Testis (tissue), 2 donors: ENCODE measurements at regions not wholly inside any gene's neighbourhood (a gene's known extent, or its start where the extent isn't known, plus 50 kb on each side); places are given as distances from the start of the nearest gene placed in this dataset.

ENCODE experiments used
- DNase-seq: peaks from one replicate; pipeline ENCODE4 v3.0.0-alpha.2; 2019
- H3K27ac ChIP-seq, 2 donors: fragments of 200-600 bp; sonication (generic); one replicate each; pipeline ENCODE4 v1.5.1; 2019
- H3K27me3 ChIP-seq: fragments of 200-600 bp; sonication (generic); one replicate; pipeline ENCODE4 v1.5.1; 2019
- H3K36me3 ChIP-seq: fragments of 200-600 bp; sonication (generic); one replicate; pipeline ENCODE4 v1.5.1; 2017; ENCODE audit warnings: low read depth; ENCODE audit errors: missing control alignments
- H3K4me1 ChIP-seq: fragments of 200-600 bp; sonication (generic); one replicate; pipeline ENCODE4 v1.5.1; 2019
- H3K4me3 ChIP-seq, 2 donors: fragments of 200-600 bp; sonication (generic); one replicate each; pipeline ENCODE4 v1.5.1; 2017 to 2019
- H3K9me3 ChIP-seq: fragments of 200-600 bp; sonication (generic); one replicate; pipeline ENCODE4 v1.5.1; 2017
- POLR2A ChIP-seq: fragments of 450-650 bp; IDR thresholded peaks from one replicate; pipeline ENCODE4 v1.6.1; 2017; ENCODE audit warnings: antibody characterized with exemption, mild to moderate bottlenecking, moderate library complexity
- WGBS, 2 donors: methylation state at CpG; one replicate each; pipeline ENCODE4 v1.1.5; 2018; 5-methylcytosine and 5-hydroxymethylcytosine counted together
- intact Hi-C: fragments of 100-400 bp; cut with DNase I; formaldehyde crosslinking; loops from one replicate; pipeline ENCODE4 v1.15.1; 2023; ENCODE audit warnings: low total_unique reads
- TF ChIP-seq, protein P1 (sequence below), 3 experiments: fragments of 450-650 bp in 2 of 3; fragments of 200-600 bp in 1 of 3; sonication (generic) in 1 of 3; IDR thresholded peaks; one replicate each; pipeline ENCODE4 v1.5.1; 2016 to 2019; ENCODE audit warnings: antibody characterized with exemption in 3 of 3, mild to moderate bottlenecking in 2 of 3, moderate library complexity in 1 of 3

DNA sequence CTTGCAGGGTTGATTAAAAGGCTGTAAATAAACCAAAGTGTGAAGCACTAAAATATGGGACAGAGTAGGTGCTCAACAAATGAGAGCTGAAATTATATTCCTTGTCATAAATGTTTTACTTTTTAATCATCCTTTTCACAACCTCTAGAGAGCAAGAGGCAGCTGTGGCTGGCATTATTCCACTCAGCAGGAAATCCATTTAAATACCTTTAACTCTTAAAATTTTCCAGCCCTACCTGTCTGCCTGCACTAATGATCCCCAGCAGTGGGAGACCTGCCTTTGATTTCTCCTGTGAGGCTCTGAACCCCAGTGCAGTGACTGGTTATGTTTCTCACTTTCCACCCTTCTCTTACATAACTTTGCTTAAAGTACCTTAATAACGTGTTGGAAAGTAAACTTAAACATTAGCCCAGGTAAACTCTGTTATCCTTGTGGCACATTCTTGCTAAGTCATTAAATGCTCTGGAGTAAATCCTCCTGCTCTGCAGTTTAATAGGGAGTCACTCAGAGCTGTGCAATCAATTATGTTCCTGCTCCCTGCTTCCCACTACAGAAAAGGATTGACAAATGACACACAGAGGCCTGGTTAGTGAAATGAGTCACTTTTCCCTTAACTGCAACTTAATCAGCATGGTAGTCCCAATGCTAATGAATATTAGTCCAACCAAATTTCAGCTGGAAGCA is 755.7 kb upstream of the USP15 start:
- WGBS, 2 donors = 63 to 64% methylated on average over 1 of the region's 1 CpG
- no peak for TF ChIP-seq POLR2A
- TF ChIP-seq, protein P1, sequence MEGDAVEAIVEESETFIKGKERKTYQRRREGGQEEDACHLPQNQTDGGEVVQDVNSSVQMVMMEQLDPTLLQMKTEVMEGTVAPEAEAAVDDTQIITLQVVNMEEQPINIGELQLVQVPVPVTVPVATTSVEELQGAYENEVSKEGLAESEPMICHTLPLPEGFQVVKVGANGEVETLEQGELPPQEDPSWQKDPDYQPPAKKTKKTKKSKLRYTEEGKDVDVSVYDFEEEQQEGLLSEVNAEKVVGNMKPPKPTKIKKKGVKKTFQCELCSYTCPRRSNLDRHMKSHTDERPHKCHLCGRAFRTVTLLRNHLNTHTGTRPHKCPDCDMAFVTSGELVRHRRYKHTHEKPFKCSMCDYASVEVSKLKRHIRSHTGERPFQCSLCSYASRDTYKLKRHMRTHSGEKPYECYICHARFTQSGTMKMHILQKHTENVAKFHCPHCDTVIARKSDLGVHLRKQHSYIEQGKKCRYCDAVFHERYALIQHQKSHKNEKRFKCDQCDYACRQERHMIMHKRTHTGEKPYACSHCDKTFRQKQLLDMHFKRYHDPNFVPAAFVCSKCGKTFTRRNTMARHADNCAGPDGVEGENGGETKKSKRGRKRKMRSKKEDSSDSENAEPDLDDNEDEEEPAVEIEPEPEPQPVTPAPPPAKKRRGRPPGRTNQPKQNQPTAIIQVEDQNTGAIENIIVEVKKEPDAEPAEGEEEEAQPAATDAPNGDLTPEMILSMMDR (IDR thresholded peaks at IDR 0.05) = no peak
- no peak for DNase-seq
- Histone ChIP-seq H3K27me3 (no peaks in the 10 kb centered on the region), H3K27ac (no peak overlapping the region), H3K9me3 (no peaks in the 10 kb centered on the region), H3K36me3 (no peaks in the 10 kb centered on the region), H3K4me3 (no peak overlapping the region), H3K4me1 (no peaks in the 10 kb centered on the region)
- intact Hi-C loops = no loop called here

DNA sequence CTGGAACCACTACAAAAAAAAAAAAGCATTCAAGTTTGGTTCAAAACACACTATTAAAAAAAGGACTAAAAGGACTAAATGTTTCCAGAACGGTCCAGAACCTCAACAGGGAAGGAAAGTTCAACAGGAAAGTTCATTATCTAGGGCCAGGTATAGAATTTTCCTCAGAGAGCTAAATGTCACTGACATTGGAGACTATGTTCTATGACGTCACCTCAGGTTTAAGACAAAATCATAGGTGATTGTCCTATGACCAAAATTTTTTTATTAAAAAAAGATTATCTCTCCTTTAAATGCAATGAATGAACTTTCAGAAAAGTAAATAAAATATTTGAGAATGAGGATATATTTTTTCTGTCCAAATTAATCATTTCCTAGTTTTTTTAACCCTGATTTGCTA is 746.7 kb upstream of the USP15 start:
- WGBS, 2 donors = 70 to 71% methylated on average over 2 of the region's 2 CpGs
- no peak for DNase-seq
- TF ChIP-seq POLR2A = no peak
- TF ChIP-seq, protein P1 (IDR thresholded peaks at IDR 0.05) = no peak
- Histone ChIP-seq H3K4me3 (no peak overlapping the region), H3K9me3 (no peaks in the 10 kb centered on the region), H3K4me1 (no peaks in the 10 kb centered on the region), H3K36me3 (no peaks in the 10 kb centered on the region), H3K27me3 (no peaks in the 10 kb centered on the region), H3K27ac (no peak overlapping the region)
- intact Hi-C loops = no loop called here

DNA sequence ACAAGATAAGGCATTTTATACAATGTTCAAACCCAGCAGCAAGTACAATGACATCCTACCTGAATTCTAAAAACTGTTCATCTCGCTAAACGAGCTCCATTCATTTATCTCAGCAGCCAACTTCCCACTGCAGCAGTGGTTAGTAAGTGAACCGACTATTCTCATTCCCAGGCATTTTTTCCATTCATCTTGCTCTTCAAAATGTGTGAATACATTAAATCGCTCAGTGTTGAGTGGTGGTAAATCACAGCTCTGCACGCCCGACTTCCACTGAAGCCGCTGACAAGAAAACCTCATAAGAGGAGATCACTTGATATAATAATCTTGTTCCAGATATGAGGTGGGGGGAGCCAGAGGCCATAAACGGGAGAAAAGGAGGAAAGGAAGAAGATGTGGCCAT is 746.2 kb upstream of the USP15 start:
- WGBS, 2 donors = 49 to 61% methylated on average over 8 of the region's 8 CpGs
- intact Hi-C loops = no loop called here
- TF ChIP-seq, protein P1 (IDR thresholded peaks at IDR 0.05) = no peak
- no peak for TF ChIP-seq POLR2A
- H3K4me1 ChIP-seq = no peaks in the 10 kb centered on the region
- no peak overlapping the region for H3K27ac ChIP-seq
- H3K4me3 ChIP-seq = no peak overlapping the region
- no peak for DNase-seq
- H3K36me3 ChIP-seq = no peaks in the 10 kb centered on the region
- no peaks in the 10 kb centered on the region for H3K27me3 ChIP-seq
- H3K9me3 ChIP-seq = no peaks in the 10 kb centered on the region

DNA sequence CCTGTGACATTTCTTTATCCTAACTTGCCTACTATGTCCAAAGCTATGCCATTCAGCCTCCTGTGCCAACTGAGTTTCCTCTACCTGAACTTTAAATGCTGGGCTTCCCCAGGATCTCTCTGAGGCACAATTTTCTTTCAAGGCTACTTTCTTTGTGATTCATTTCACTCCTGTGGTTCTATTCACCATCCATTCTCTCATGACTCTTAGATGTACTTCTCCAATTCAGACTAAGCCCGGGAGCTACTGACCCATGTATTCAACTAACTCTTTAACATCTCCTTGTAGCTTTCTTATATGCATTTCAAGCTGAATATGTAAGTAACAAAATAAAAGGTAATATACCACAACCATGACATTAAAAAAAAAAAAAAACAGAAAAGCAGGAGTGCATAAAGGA is 738.9 kb upstream of the USP15 start:
- H3K9me3 ChIP-seq = no peaks in the 10 kb centered on the region
- H3K27ac ChIP-seq = no peak overlapping the region
- WGBS, 2 donors = 77 to 79% methylated on average over 1 of the region's 1 CpG
- intact Hi-C loops = no loop called here
- DNase-seq = no peak
- TF ChIP-seq POLR2A = no peak
- TF ChIP-seq, protein P1 (IDR thresholded peaks at IDR 0.05) = no peak
- H3K4me1 ChIP-seq = no peaks in the 10 kb centered on the region
- H3K27me3 ChIP-seq = no peaks in the 10 kb centered on the region
- H3K36me3 ChIP-seq = no peaks in the 10 kb centered on the region
- no peak overlapping the region for H3K4me3 ChIP-seq
